ENCODE measurements at regions not wholly inside any gene's neighbourhood (a gene's known extent, or its start where the extent isn't known, plus 50 kb on each side); places are given as distances from the start of the nearest gene placed in this dataset.

DNA sequence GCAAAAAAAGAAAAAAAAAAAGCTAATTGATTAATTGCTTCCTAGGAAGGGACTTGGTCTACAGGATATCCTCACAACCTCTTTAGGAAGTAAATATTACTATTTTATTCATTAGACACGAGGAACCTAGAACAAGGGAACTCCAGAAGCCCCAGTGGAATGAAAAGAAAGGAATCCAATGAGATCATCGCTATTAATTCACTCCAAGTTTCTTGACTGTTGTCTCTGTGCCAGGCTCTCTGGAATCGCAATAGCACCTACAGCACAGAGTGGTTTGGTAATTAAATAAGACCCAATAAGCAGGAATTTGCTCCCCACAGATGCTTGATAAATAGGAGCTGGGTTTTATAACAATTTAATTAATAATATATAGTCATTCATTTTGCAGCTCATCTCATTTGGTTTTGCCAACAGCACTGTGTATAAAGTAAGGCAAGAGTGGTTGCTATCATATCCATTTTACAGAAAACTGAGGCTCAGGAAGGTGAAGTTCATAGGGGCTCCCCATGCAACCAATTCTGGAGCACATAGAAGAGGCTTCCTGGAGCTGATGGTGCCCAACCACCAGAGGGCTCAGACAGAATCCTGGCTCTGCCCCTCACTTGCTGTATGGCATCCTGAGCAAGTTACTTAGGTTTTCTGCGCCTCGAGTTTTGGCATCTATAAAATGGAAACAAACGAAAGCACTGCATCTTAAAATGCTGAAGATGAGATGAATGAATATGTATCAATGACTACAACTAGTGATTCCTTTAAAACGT is 420.2 kb downstream of the MED13L start:
- no peak for DNase-seq

DNA sequence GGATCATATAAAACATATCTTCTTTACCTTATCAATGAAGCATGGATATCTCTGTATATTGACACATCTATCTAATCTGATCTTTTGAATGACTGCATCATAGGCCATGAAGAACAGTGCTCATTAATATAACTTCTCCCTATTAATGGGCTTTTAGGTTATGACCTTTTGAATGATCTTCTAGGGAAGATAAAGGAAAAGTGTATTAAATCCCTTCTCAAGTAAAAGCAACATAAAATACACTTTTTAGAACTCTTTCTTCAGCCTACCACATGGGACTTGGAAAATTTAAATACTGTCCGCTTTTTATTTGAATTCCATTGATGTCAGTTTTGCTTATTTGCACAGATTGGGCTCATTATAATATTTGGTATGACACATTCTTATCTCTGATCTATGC is 425.4 kb downstream of the MED13L start:
- no peak for DNase-seq

DNA sequence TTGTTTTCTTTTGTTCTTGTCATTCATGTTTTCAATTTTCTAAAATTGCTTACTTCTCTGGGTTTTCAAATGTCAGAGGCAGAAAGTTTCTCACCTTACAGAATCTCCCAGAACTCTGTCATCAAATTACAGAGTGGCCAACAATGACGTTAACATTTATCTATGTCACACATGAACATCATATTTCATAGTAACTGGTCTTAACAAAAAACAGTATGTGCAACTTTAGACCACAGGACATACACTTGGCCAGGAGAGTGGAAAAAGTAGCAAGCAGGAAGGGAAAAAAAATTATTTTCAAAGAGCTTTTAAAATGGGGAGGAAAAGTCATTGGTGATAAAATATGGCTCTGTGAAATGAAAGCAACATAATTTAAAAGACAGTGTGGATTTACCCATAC is 426.5 kb downstream of the MED13L start:
- DNase-seq, result no peak

DNA sequence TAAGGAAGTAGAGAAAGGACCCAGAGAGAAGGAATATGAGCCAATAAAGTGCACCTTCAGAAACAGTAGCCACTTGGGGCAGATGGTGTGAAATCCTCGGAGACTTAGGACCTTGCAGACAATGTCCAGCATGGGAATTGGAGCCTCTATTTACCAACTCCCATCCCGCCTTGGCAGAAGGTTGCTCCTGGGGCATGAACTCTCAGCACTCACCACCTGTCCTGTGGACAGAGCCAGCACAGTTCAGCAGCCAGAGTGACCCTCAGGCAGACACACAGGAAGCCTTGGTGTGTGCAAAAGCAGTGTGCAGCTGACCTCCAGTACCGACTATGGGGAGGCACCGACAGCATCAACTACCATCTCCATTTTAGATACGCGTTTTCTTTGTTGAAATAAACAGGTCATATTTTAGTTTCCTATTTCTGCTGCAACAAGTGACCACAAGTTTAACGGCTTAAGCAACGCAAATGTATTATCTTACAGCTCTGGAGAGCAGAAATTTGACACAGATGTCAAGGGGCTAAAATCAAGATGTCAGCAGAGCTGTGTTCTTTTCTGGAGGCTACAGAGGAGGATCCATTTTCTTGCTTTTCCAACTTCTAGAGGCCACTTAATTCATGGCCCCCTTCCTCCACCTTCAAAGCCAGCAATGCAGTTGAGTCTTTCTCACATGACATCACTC is 428.1 kb downstream of the MED13L start:
- DNase-seq, result no peak

DNA sequence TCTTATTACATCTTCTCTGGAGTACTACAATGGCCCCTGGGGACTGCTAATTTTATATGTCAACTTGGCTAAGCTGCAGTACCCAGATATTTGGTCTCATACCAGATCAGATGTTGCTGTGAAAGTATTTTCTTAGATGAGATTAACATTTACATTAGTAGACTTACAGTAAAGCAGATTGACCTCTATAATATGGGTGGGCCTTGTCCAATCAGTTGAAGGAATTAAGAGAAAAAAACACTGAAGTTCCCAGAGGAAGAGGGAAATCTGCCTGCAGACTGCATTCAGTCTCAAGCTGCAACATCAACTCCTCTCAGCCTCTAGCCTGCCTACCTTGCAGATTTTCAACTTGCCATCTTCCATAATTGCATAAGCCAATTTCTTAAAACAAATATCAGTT is 430.1 kb downstream of the MED13L start:
- no peak for DNase-seq

DNA sequence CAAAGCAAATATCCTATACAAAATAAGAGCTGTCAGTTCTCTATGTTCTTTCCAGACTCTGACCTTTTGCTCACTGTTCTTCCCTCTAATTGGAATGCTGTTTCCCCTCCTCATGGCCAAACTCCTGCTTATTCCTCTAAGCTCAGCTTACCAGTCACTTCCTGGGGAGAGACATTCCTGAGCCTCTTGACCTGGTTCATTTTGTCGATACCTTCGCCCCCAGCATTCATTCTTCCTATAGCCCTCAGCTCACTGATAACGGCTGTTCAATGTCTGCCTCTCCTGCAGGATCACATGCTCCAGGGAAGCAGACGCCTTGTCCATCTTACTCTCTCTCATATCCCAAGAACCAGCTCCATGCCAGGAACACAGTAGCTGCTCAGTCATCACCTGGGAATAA is 431.0 kb downstream of the MED13L start:
- no peak for DNase-seq

DNA sequence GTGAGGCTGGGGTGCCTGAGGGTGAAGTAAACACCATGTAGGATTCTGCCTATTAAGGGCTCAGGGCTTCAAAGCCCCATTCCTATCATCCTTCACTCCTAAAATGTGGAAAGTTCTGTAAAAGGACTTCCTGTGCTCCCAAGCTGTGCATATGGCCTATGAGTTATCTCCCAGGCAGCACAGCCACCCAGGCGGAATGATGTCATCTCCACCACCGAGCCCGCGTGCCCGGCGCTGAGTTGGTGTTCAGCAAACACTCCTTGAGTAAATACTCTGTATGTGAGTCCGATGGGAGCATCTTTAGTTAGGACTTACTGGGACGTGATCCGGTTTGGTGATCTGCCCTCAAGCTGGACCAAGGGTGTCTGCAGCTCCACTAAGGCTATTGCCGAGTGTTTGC is 437.3 kb downstream of the MED13L start:
- peak; percentile 11 for DNase-seq

DNA sequence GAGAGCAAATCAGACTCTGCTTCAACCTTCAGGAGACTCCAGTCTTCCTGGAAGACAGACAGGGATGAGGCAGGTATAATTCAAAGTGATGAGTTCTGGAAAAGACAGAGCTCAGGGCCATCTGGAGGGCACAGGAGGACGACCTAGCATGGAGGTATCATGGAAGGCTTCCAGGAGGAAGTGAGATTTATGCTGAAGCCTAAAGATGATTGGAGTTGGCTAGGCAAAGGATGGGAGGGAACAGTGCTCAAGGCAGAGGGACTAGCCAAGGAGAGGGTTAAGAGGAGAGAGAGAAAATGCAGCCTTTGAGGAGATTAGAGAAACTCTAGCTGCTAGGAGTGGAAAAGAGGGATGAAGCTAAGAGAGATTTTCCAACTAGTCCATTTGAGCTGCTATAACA is 438.5 kb downstream of the MED13L start:
- no peak for DNase-seq

DNA sequence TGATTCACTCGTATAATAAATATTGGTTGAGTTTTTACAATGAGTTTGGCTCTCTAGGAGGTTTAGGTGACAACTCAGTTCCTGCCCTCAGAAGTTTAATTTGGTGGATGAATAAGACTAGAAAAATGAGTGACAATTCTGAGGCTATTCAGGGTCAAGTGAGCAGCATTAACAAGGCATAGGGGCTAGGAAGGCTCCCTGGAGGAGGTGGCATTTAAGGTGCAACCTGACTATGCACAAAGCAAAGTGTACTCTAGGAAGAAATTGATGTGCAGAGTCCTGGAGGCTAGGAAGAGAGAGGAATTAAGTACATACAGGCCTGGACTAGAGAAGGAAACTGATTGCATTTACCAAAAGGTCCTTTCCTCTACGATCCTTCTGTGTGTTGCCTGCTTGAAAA is 440.3 kb downstream of the MED13L start:
- DNase-seq, result no peak

DNA sequence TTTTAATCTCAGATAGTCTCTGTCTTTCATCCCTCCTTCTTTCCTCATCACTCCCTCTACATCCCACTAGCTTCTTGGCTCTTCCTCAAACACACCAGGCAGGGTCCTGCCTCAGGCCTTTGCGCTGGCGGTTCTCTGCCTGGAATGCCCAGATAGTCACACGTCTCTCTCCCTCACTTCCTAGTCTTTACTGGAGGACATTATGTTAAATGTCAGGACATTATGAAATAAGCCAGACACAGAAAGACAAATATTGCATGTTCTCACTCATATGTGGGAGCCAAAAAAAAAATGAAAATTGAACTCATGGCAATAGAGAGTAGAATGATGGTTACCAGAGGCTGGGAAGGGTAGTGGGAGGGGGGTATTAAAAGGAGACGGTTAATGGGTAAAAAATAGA is 442.0 kb downstream of the MED13L start:
- no peak for DNase-seq

DNA sequence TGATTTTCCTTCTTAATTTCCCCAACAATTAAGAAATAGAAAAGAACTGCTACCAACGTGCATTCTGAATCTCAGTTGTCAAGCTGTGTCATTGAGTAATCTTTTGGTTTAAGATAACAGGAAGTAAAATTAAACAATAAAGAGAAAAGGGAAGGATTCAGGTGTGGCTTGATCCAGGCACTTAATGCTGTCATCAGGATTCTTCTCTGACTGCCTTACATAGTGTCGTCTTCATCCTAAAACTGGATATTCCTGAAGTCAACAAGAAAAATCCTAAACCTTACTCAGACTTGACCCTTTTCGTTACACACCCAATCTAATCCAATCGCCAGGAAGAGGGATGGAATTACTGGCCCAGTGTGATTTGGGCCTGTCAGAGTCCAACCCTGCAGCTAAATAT is 443.8 kb downstream of the MED13L start:
- no peak for DNase-seq

DNA sequence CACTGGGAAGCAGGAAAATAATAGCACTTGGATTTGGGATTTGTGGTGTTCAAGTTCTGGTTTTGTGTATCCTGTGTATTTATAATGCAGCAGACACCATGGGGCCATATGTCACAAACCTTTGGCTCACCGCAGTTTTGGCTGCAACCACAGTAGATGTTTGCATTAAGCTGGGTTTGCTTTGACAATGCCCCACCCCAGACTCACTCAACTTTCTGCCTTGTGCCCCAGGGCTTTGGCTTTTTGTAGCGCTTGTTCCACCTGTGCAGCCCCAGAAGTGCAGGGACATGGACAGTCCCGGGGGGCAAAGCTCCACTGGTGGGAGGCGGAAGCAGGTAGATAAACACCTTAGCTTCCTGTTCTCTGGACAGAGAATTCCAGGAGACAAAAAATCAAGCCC is 446.9 kb downstream of the MED13L start:
- DNase-seq, result no peak

DNA sequence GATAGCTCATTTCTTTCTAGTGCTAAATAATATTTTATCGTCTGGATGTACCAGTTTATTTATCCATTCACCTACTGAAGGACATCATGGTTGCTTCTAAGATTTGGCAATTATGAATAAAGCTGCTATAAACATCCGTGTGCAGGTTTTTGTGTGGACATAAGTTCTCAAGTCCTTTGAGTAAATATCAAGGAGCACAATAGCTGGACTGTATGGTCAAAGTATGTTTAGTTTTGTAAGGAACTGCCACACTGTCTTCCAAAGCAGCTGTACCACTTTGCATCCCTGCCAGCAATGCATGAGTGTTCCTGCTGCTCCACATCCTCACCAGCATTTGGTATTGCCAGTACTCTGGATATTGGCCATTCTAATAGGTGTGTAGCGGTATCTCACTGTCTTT is 447.4 kb downstream of the MED13L start:
- DNase-seq, result no peak

DNA sequence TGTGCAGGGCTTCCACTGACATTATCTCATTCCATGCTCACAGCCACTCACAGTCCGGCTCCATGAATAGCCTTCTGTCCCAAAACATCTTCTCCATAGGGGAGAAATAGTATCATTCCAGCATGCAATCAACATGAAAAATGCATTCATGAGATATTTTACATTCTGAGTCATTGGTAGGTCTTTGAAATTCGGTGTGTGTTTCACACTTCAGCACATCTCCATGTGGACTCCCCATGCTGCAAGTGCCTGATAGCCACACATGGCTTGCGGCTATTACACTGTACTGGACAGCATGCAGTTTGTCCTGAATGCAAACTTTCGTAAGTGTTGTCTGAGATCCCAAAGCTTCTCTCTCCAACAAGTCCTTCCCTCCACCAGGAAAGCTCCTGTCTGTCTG is 449.3 kb downstream of the MED13L start:
- no peak for DNase-seq

DNA sequence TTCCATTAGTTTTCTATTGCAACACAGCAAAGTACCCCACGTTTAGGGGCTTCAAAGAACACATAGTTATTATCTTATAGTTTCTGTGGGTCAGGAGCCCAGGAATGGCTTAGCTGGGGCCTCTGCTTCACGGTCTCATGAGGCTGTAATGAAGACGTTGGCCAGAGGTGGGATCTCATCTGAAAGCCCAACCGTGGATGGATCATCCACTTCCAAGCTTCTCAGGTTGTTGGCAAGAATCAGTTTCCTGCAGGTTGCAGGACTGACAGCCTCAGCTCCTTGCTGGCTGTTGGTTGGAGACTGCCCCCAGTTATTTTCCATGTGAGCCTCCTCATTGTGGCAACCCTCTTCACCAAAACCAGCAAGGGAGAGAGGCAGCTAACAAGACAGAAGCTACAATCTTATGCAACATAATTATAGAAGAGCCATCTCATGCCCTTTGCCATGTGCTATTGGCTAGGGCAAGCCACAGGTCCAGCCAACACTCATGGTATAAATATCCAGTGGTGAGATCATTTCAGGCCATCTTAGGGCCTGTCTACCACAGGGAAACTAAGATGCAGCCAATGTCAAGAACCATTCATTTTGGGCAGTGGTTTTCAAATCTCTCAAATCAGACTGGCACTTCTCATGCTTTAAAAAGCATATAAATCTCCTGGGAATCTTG is 452.4 kb downstream of the MED13L start:
- DNase-seq, result no peak

DNA sequence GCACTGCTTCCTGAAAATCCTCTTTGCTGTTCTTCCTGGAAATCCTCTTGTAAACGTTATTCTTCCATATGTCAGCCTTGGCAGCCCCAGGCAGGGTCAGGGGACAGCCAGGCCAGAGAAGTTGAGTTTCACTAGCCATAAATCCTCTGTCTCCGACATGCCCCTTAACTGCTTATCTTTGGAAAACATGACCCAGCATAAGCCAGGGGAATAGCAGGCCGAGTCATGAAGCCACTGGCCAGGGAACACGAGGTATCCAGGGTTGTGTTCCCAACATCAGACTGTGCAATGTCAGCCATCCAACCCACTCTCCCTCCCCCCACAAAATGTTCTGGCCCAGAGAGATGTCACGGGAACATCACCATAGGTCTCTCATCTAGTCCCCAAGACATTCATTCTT is 453.9 kb downstream of the MED13L start:
- no peak for DNase-seq

DNA sequence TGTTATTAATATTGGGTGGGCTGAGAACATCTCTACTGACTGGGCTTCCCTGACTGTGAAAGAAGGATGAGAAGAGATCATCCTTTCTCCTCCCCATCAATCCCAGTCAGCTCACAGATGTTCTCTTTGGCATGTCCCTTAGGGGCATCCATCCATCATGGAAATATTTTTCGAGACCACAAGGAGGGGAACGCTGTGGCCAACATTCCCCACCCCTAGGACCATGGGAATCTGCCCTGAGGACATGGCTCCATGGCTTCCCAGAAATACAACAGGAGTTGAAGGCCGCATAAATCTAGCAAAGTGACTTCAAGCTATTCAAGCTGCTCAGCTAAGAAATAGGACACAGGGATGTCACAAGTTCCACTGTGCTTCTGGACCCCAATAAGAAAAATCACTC is 456.8 kb downstream of the MED13L start:
- DNase-seq, result no peak

DNA sequence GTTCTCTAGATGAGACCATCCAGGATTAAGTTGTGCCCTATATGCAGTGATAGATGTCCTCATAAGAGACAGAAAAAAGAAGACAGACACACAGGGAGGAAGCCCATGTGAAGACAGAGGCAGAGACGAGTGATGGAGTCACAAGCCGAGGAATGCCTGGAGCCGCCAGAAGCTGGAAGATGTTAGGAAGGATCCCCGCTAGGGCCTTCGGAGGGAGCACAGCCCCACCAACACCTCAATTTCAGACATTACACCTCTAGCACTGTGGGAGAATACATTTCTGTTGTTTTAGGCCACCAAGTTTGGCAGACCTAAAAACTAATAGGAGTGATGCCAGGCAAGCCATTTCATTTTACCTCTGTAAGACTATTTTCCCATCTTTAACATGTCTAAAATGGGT is 458.5 kb downstream of the MED13L start:
- no peak for DNase-seq

DNA sequence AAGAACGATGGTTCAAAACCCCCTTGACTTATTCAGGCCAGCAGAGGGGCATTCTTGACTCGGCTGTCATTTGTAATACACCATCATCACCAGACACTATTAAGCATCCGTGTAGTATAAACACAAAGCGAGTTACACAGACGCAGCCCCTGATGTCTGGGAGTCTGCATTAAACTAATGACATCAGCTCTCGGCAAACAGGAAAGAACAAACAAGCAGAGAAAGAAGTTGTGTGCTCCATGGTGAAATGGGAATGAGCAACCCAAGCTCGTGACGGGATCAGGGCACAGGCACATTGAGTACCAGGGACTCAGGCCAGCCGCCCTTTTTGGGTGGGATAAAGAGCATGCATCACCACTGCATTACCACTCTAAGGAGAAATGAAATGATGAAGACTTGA is 460.1 kb downstream of the MED13L start:
- no peak for DNase-seq

DNA sequence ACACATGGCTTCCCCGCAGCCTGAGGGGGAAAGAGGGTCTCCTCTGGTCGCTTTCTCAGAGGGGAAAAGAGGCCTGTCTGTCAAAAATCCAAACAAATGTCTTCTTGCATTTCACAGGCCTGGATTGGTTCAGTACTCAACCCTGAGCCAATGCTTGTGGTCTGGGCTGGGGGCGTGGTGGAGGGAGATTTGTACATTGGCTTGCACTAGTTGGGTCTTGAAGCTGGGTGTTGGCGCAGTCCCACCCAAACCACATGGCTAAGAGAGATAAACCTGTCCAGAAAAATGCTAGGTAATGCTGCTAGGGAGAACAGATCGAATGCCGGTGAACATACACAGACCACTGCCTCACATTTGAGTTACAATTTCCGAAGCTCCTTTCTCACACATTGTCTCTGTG is 461.6 kb downstream of the MED13L start:
- DNase-seq, result no peak

DNA sequence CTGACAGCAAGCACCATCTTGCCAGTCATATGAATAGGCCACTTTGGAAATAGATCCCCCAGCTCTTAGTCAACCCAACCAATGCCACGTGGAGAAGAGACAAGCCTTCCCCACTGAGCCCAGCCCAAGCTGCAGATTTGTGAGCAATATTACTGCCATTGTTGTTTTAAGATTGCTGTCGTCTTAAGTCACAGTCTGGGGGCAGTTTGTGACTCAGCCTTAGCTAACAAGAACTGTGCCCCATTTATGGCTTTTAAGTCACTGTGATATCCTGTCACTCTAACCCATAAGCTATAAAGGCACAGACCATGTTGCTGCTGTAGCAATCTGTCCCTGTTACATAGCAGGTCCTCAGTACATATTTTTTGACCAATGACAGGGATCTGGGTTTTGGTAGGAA is 464.2 kb downstream of the MED13L start:
- DNase-seq, result no peak

DNA sequence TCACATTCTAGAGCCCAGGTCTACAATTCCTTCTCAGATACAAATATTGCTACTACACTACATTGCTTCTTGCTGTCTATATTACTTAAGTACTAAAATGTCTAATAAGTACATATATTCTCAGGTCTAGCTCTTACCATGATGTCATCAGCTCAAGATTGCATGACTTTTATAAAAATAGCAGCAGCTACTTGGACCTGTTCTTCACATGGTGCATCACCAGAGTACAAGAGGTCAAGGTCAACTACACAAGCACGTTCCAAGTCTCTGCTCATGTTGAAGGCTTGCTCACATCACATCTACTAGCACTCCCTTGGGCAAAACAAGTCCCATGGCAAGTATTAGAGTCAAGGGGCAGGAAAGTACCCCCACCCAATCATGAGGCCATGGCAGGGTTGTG is 465.6 kb downstream of the MED13L start:
- no peak for DNase-seq

DNA sequence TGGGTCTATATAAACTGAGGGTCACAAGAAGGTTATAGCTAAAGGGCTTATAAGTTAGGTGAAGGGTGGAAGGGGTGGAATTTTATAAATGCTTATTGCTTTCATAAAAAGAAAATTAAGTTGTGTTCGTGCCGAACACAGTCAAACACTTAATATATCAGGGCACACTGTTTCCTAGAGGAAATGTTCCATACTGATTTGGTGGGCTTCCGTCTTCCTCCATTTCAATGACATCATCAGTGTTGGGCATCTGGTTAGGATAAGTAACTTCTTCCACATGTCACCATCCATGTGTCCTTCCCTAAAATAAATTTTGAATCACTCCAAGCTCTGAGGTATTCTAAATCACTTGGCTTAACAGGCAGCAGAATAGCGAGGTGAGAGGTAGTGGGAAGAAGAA is 466.4 kb downstream of the MED13L start:
- no peak for DNase-seq

DNA sequence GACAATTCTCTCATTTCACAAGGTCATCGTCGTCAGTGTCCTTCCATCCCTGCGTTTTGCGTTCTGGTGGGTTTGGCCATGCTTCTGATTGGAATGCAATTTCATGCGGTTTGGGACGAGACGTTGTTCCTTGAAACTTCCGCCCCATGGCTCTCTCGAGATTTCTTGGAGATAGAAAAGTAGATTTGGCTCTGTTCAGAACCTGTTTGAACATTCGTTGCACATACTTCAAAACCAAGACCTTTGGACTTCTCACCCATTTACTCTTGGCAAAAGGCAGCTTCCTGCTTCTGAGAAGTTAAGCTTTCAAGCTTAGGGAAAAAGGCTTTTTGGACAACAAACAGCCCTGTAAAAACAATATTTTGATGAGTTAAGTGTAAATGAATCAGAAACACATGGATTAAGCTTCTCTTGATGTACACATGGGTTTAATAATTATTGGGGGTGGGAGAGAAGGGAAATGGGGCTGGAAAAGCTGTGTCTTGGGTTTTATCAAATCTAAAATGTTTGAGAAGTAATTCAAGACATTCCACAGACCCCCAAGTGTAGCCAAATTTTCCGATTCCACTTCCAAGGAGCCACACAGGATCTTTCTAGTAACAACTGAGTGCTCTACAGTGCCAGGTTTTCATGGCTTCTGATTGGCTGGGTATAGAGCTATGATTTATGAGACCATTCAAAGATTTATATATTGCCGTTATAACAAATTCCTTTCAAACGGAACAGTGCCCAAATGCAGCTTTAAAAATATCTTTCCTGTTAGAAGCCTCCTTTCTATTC is 467.2 kb downstream of the MED13L start:
- DNase-seq, result no peak

All from NCI-H2029 (cell line).